ENCODE measurements at regions not wholly inside any gene's neighbourhood (a gene's known extent, or its start where the extent isn't known, plus 50 kb on each side); places are given as distances from the start of the nearest gene placed in this dataset.

DNA sequence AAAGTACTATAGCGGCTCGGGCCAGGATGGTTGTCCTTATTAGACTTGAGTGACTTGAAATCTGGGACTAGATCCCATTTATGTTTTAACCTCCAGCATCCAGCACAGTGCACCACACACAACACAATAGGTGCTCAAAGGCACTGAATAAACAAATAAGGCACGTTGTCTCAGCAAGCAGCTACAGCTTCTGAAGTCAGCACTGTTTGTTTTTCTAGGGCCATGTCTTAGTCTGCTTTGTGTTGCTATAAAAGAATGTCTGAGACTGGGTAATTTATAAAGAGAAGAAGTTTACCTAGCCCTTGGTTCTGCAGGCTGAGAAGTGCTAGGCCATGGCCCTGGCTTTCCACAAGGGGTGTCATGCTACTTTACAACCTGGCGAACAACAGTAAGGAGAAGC lies 102.1 kb upstream of the LNX1 start:
- Histone ChIP-seq H3K27me3 (replicated peaks; ENCODE audit: control insufficient read depth, insufficient read depth, low read length, poor library complexity, severe bottlenecking) (no peaks in the 10 kb centered on the region), H3K9me3 (ENCODE audit: control insufficient read depth, low read length) (no peaks in the 10 kb centered on the region), H3K36me3 (ENCODE audit: control insufficient read depth, insufficient read depth, low read length) (no peaks in the 10 kb centered on the region), H3K27ac (ENCODE audit: insufficient read depth, low read length, poor library complexity, severe bottlenecking) (no peak overlapping the region), H3K4me1 (ENCODE audit: control insufficient read depth, insufficient read depth, low read length, poor library complexity, severe bottlenecking) (no peaks in the 10 kb centered on the region), H3K4me3 (ENCODE audit: insufficient read depth, low read depth, low read length, poor library complexity, severe bottlenecking) (no peak overlapping the region)
- no peak for DNase-seq

DNA sequence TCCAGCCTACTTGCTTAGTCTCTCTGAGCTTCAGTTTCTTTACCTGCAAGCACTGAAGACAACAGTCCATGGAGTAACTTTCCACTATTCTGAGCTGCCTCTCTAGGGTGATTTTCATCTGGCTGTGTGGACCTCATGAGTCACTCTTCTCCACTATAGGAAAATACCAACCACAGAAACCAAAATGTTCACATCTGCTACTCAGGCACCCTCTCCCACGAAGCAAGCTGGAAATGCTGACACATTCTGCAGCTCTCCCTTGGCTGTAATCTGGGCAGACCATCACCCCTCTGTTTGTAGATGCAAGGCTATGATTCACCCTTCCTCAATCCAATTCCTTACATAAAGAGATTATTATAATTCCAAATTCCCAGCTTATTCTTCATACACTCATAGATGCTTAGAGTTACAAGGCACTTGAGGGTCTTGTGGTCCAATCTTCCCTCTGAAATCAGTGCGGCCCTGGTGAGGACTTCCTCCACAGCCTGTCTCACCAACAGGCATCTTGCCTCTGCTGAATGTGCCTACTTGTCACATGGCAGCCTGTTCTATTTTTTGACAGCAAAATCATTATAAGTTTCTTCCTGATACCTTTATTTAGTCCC lies 97.0 kb upstream of the LNX1 start:
- Histone ChIP-seq H3K4me1 (ENCODE audit: control insufficient read depth, insufficient read depth, low read length, poor library complexity, severe bottlenecking) (no peaks in the 10 kb centered on the region), H3K27me3 (replicated peaks; ENCODE audit: control insufficient read depth, insufficient read depth, low read length, poor library complexity, severe bottlenecking) (no peaks in the 10 kb centered on the region), H3K9me3 (ENCODE audit: control insufficient read depth, low read length) (no peaks in the 10 kb centered on the region), H3K27ac (ENCODE audit: insufficient read depth, low read length, poor library complexity, severe bottlenecking) (no peak overlapping the region), H3K36me3 (ENCODE audit: control insufficient read depth, insufficient read depth, low read length) (no peaks in the 10 kb centered on the region), H3K4me3 (ENCODE audit: insufficient read depth, low read depth, low read length, poor library complexity, severe bottlenecking) (no peak overlapping the region)
- no peak for DNase-seq

DNA sequence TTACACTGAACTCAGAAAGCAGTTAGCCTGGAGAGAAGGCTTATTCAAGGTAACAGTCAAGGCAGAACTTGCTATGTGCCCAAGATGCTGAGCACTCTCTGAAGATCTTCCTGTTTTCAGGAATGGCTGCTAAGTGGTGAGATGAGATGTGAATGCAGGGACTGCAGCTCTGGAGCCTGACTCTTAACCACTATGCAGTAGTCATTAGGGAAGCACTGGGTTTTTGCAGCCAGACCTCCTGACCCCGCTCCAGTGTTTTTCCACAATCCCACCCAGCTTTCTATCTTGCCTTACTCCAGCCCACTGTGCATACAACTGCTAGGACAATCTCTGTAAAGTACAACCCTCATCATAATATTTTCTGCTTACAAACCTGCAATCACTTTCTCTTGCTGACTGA lies 95.2 kb upstream of the LNX1 start:
- Histone ChIP-seq H3K36me3 (ENCODE audit: control insufficient read depth, insufficient read depth, low read length) (no peaks in the 10 kb centered on the region), H3K4me3 (ENCODE audit: insufficient read depth, low read depth, low read length, poor library complexity, severe bottlenecking) (no peak overlapping the region), H3K27ac (ENCODE audit: insufficient read depth, low read length, poor library complexity, severe bottlenecking) (no peak overlapping the region), H3K9me3 (ENCODE audit: control insufficient read depth, low read length) (no peaks in the 10 kb centered on the region), H3K4me1 (ENCODE audit: control insufficient read depth, insufficient read depth, low read length, poor library complexity, severe bottlenecking) (no peaks in the 10 kb centered on the region), H3K27me3 (replicated peaks; ENCODE audit: control insufficient read depth, insufficient read depth, low read length, poor library complexity, severe bottlenecking) (no peaks in the 10 kb centered on the region)
- no peak for DNase-seq

DNA sequence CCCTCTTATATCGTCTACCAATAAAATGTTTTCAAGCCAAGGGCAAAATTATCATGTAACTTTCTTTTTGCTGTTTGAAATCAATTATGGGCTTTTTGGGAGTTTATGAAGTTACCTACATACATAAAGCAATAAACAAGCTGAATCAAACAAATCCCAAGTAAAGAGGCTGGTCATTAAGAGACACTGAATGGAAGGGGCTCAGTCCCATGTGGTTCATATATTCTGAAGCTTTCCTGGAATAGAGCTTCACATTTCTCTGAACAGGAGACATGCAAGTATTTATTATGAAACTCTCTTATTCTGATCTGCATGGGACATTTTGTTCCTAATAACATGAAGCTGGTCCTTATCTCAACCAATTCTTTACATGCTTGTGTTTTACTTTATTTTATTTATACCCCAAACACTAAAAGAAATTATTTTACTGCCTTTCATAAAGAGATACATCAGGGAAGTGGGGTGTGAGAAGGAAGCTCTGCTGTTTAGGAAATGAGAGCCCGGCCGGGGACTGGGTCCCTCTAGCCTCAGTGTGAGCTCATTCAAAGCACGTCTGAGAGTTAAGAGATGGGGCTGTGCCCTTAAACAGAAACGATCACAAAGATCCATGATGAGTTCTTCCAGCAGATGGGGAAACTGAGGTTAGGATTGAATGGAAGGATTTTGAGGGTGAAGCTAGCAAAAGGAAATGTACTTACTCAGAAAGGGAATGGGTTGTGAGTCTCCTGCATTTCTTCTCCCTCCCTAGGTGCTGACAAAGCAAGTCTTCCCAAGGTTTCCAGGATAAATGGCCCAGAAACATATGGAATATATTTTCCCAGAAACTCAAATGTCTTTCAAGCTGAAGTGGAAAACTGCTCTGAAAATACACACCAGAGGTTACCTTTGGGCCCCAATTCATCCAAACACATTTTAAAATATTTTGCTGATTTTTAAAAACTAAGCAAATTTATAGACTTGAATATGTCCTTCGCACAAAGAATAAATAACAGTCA lies 93.1 kb upstream of the LNX1 start:
- H3K27me3 ChIP-seq (replicated peaks; ENCODE audit: control insufficient read depth, insufficient read depth, low read length, poor library complexity, severe bottlenecking) = no peaks in the 10 kb centered on the region
- no peaks in the 10 kb centered on the region for H3K9me3 ChIP-seq (ENCODE audit: control insufficient read depth, low read length)
- H3K4me3 ChIP-seq (ENCODE audit: insufficient read depth, low read depth, low read length, poor library complexity, severe bottlenecking) = no peak overlapping the region
- H3K4me1 ChIP-seq (ENCODE audit: control insufficient read depth, insufficient read depth, low read length, poor library complexity, severe bottlenecking) = no peaks in the 10 kb centered on the region
- DNase-seq = no peak
- no peak overlapping the region for H3K27ac ChIP-seq (ENCODE audit: insufficient read depth, low read length, poor library complexity, severe bottlenecking)
- H3K36me3 ChIP-seq (ENCODE audit: control insufficient read depth, insufficient read depth, low read length) = no peaks in the 10 kb centered on the region

DNA sequence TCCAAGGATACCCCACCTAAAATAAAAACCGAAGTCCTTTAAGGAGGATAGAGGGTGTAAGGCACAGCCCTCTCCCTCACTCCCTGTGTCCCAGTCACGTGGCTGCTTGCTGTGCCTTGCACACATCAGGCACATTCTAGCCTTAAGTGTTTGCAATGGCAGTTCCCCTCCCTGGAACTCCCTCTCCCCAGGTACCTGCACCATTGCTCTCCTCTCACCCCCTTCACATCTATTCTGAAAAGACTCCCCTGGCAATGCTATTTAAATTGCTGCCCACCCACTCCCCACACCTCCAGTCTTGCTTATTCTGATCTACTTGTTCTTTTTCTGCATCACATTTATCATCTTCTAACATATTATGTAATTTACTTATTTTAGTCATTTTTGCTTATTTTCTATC lies 91.6 kb upstream of the LNX1 start:
- H3K4me3 ChIP-seq (ENCODE audit: insufficient read depth, low read depth, low read length, poor library complexity, severe bottlenecking) = no peak overlapping the region
- no peaks in the 10 kb centered on the region for H3K36me3 ChIP-seq (ENCODE audit: control insufficient read depth, insufficient read depth, low read length)
- no peaks in the 10 kb centered on the region for H3K9me3 ChIP-seq (ENCODE audit: control insufficient read depth, low read length)
- DNase-seq = no peak
- no peaks in the 10 kb centered on the region for H3K27me3 ChIP-seq (replicated peaks; ENCODE audit: control insufficient read depth, insufficient read depth, low read length, poor library complexity, severe bottlenecking)
- H3K4me1 ChIP-seq (ENCODE audit: control insufficient read depth, insufficient read depth, low read length, poor library complexity, severe bottlenecking) = no peaks in the 10 kb centered on the region
- no peak overlapping the region for H3K27ac ChIP-seq (ENCODE audit: insufficient read depth, low read length, poor library complexity, severe bottlenecking)

DNA sequence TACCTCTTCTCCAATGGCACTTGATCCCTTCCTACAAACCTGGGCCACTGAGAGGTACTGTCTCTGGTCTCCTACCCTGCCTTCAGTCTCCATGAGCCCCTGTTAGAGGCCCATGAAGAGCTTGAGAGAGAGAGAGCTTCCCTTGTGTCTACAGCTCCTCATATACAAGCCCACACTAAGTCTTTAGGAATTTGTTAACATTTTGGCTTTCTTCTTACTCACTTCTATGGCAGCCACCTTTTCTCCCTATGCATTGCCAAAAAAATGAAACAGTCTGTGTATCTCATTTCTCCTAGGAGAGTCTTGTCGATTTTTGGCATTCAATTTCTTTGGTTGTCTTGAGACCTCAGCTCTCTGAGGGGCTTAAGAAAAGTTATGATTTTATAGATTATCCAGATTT lies 90.9 kb upstream of the LNX1 start:
- Histone ChIP-seq H3K9me3 (ENCODE audit: control insufficient read depth, low read length) (no peaks in the 10 kb centered on the region), H3K4me3 (ENCODE audit: insufficient read depth, low read depth, low read length, poor library complexity, severe bottlenecking) (no peak overlapping the region), H3K36me3 (ENCODE audit: control insufficient read depth, insufficient read depth, low read length) (no peaks in the 10 kb centered on the region), H3K27ac (ENCODE audit: insufficient read depth, low read length, poor library complexity, severe bottlenecking) (no peak overlapping the region), H3K4me1 (ENCODE audit: control insufficient read depth, insufficient read depth, low read length, poor library complexity, severe bottlenecking) (no peaks in the 10 kb centered on the region), H3K27me3 (replicated peaks; ENCODE audit: control insufficient read depth, insufficient read depth, low read length, poor library complexity, severe bottlenecking) (no peaks in the 10 kb centered on the region)
- DNase-seq = no peak

DNA sequence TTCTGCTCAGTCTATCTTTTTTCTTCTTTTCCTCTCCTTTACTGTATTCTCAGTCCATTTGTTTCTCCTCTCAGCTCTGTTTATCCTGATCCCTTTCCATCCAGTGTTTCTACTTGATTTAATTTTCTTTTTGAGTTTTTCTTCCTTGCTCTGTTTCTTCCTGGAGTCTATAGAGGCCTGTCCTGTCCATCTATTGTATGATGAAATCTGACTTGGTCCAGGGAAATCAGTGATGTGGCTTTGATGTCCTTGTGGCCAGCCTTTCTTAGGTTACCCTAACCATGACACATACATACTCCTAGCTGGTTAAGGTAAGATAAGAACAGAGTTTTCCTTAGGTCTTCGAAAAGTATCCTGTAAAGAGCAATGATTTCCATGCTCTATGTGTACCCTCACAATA lies 89.3 kb upstream of the LNX1 start:
- H3K36me3 ChIP-seq (ENCODE audit: control insufficient read depth, insufficient read depth, low read length) = no peaks in the 10 kb centered on the region
- H3K4me1 ChIP-seq (ENCODE audit: control insufficient read depth, insufficient read depth, low read length, poor library complexity, severe bottlenecking) = no peaks in the 10 kb centered on the region
- H3K27ac ChIP-seq (ENCODE audit: insufficient read depth, low read length, poor library complexity, severe bottlenecking) = no peak overlapping the region
- no peaks in the 10 kb centered on the region for H3K27me3 ChIP-seq (replicated peaks; ENCODE audit: control insufficient read depth, insufficient read depth, low read length, poor library complexity, severe bottlenecking)
- DNase-seq = no peak
- no peaks in the 10 kb centered on the region for H3K9me3 ChIP-seq (ENCODE audit: control insufficient read depth, low read length)
- no peak overlapping the region for H3K4me3 ChIP-seq (ENCODE audit: insufficient read depth, low read depth, low read length, poor library complexity, severe bottlenecking)

DNA sequence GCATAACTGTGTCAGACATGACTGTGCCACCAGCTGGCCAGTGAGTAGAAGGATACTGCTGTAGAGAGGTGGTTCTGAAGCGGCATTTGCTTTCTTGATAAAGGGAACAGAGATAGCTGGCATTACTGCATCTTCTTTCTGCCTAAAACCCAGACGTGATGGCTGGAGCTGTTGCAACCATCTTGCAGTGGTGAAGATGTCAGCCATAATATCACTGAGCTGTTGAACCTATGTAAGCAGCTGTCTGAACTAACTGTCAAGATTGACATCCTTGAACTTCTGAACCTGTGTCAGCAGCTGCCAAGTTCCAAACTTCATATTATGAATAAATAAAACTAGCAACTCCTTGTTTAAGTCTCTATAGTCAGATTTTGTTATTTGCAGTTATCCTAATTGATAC lies 88.9 kb upstream of the LNX1 start:
- Histone ChIP-seq H3K4me1 (ENCODE audit: control insufficient read depth, insufficient read depth, low read length, poor library complexity, severe bottlenecking) (no peaks in the 10 kb centered on the region), H3K9me3 (ENCODE audit: control insufficient read depth, low read length) (no peaks in the 10 kb centered on the region), H3K27ac (ENCODE audit: insufficient read depth, low read length, poor library complexity, severe bottlenecking) (no peak overlapping the region), H3K36me3 (ENCODE audit: control insufficient read depth, insufficient read depth, low read length) (no peaks in the 10 kb centered on the region), H3K27me3 (replicated peaks; ENCODE audit: control insufficient read depth, insufficient read depth, low read length, poor library complexity, severe bottlenecking) (no peaks in the 10 kb centered on the region), H3K4me3 (ENCODE audit: insufficient read depth, low read depth, low read length, poor library complexity, severe bottlenecking) (no peak overlapping the region)
- no peak for DNase-seq

DNA sequence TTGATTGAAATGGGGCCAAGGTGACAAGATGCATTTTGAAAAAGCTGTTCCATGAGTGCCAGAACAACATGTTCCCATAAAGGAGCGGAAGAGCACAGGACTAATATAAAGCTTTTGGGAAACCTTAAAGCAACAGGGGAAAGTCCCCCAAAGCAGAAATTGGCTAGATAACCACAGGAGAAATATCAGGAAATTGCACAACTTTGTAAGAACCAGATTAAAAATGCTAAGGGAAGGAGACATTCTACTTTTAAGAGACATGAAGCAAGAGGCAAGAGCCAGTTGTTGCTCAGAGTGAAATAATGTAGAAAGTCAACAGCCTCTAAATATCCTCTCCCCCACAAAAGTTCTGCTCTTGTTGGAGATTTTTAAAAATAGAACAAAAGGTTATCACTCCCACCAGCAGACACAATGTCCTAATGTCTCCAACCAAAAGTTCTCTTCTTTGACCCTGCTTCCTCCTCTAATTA lies 85.2 kb upstream of the LNX1 start:
- no peak overlapping the region for H3K27ac ChIP-seq (ENCODE audit: insufficient read depth, low read length, poor library complexity, severe bottlenecking)
- H3K4me1 ChIP-seq (ENCODE audit: control insufficient read depth, insufficient read depth, low read length, poor library complexity, severe bottlenecking) = no peaks in the 10 kb centered on the region
- H3K36me3 ChIP-seq (ENCODE audit: control insufficient read depth, insufficient read depth, low read length) = no peaks in the 10 kb centered on the region
- no peak for DNase-seq
- no peaks in the 10 kb centered on the region for H3K9me3 ChIP-seq (ENCODE audit: control insufficient read depth, low read length)
- H3K27me3 ChIP-seq (replicated peaks; ENCODE audit: control insufficient read depth, insufficient read depth, low read length, poor library complexity, severe bottlenecking) = no peaks in the 10 kb centered on the region
- no peak overlapping the region for H3K4me3 ChIP-seq (ENCODE audit: insufficient read depth, low read depth, low read length, poor library complexity, severe bottlenecking)

DNA sequence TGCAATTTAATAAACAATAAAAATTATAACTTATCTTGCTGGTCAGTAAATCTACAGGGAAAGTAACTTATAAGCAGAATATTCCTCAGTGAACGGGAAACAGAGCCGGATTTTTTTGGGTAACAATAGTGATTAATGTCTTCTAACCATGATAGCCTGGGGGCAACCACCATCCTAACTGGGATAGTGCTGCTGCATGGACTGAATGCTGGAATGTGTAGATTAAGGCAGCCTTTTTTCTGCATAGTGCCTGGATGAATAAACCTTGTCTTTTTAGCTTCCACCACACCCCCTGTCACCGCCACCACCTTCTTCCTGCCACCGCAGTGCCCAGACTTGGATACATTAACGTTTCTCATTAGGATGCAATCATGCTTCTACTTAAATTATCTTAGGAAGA lies 83.6 kb upstream of the LNX1 start:
- Histone ChIP-seq H3K4me1 (ENCODE audit: control insufficient read depth, insufficient read depth, low read length, poor library complexity, severe bottlenecking) (no peaks in the 10 kb centered on the region), H3K9me3 (ENCODE audit: control insufficient read depth, low read length) (no peaks in the 10 kb centered on the region), H3K4me3 (ENCODE audit: insufficient read depth, low read depth, low read length, poor library complexity, severe bottlenecking) (no peak overlapping the region), H3K36me3 (ENCODE audit: control insufficient read depth, insufficient read depth, low read length) (no peaks in the 10 kb centered on the region), H3K27me3 (replicated peaks; ENCODE audit: control insufficient read depth, insufficient read depth, low read length, poor library complexity, severe bottlenecking) (no peaks in the 10 kb centered on the region), H3K27ac (ENCODE audit: insufficient read depth, low read length, poor library complexity, severe bottlenecking) (no peak overlapping the region)
- no peak for DNase-seq
